HG02798 (cell line): ENCODE measurements at regions not wholly inside any gene's neighbourhood (a gene's known extent, or its start where the extent isn't known, plus 50 kb on each side); places are given as distances from the start of the nearest gene placed in this dataset.

Experiments used
- ATAC-seq: cut with Tn5 transposase; IDR thresholded peaks from one replicate; pipeline ENCODE4 v1.9.1; 2021; ENCODE audit warnings: mild to moderate bottlenecking; ENCODE audit not compliant: unreplicated experiment, poor library complexity

- no peak for ATAC-seq
Measured at GRCh38 chr1:184300446-184300845, 86.4 kb upstream of the C1orf21 start.

- ATAC-seq = no peak
Measured at GRCh38 chr1:184301227-184301626, 85.6 kb upstream of the C1orf21 start.

GRCh38 chr1:184302346-184302745, 84.5 kb upstream of the C1orf21 start:
- peak; percentile 35 for ATAC-seq

- ATAC-seq = no peak
Measured at GRCh38 chr1:184310157-184310819, 76.5 kb upstream of the C1orf21 start.

GRCh38 chr1:184311580-184311979, 75.2 kb upstream of the C1orf21 start:
- ATAC-seq = no peak

GRCh38 chr1:184315254-184315653, 71.6 kb upstream of the C1orf21 start:
- ATAC-seq = no peak

- ATAC-seq = no peak
Measured at GRCh38 chr1:184319879-184320278, 67.0 kb upstream of the C1orf21 start.

GRCh38 chr1:184322253-184322652, 64.6 kb upstream of the C1orf21 start:
- no peak for ATAC-seq

GRCh38 chr1:184324972-184325371, 61.9 kb upstream of the C1orf21 start:
- no peak for ATAC-seq

- ATAC-seq = no peak
Measured at GRCh38 chr1:184326278-184326677, 60.6 kb upstream of the C1orf21 start.

GRCh38 chr1:184329245-184329953, 57.4 kb upstream of the C1orf21 start:
- no peak for ATAC-seq

- no peak for ATAC-seq
Measured at GRCh38 chr1:184329962-184330868, 56.6 kb upstream of the C1orf21 start.

GRCh38 chr1:184330875-184331274, 56.0 kb upstream of the C1orf21 start:
- ATAC-seq = no peak
